ENCODE measurements at regions not wholly inside any gene's neighbourhood (a gene's known extent, or its start where the extent isn't known, plus 50 kb on each side); places are given as distances from the start of the nearest gene placed in this dataset.

DNA sequence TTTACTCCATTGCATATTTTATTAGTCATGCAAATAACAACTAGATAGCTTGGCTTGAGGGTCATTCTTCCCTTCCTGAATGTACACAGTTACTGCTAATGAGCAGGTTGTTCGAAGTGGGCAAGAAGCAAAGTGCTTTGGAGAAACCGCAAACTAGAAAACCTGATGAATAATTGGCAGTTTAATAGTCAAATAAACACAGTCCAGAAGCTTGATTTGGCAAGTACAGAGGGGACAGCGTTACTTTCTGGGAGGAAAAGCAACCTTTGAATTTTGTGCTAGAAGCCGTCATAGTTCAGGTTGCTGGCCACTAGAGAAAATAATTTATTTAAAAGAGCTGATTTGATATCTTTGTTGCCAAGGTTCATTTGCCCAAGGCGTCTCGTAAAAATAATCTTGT is 94.9 kb downstream of the MFSD1 start:
- TF ChIP-seq RFX5 (IDR thresholded peaks at IDR 0.05; ENCODE audit: low read depth, low read length) = no peak
- no peak for TF ChIP-seq ZSCAN29 (IDR thresholded peaks at IDR 0.05)
- no peak for TF ChIP-seq POLR2AphosphoS5 (IDR thresholded peaks at IDR 0.05; ENCODE audit: control insufficient read depth, insufficient read depth, low read depth, low read length)
- no peak for TF ChIP-seq REST (IDR thresholded peaks at IDR 0.05; ENCODE audit: borderline replicate concordance)
- no peak for TF ChIP-seq REST (CRISPR knock-in tag; IDR thresholded peaks at IDR 0.05; ENCODE audit: low read depth)
- TF ChIP-seq ARNT (IDR thresholded peaks at IDR 0.05) = no peak
- TF ChIP-seq, protein P1, sequence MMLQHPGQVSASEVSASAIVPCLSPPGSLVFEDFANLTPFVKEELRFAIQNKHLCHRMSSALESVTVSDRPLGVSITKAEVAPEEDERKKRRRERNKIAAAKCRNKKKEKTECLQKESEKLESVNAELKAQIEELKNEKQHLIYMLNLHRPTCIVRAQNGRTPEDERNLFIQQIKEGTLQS (IDR thresholded peaks at IDR 0.05) = no peak
- TF ChIP-seq, protein P1 (CRISPR knock-in tag; conservative IDR thresholded peaks at IDR 0.05) = no peak
- TF ChIP-seq ELF4 (CRISPR knock-in tag; IDR thresholded peaks at IDR 0.05) = no peak
